MM.1S (cell line): ENCODE measurements at regions not wholly inside any gene's neighbourhood (a gene's known extent, or its start where the extent isn't known, plus 50 kb on each side); places are given as distances from the start of the nearest gene placed in this dataset.

Experiments used
- EZH2phosphoT487 ChIP-seq: fragments of 300-600 bp; sonication (generic); IDR thresholded peaks from 2 replicates; pipeline ENCODE4 v1.6.1; 2018; ENCODE audit warnings: antibody characterized with exemption, low read length
- TF ChIP-seq, protein P1 (sequence below): fragments of 300-600 bp; sonication (generic); IDR thresholded peaks from 2 replicates; pipeline ENCODE4 v1.5.1; 2016; ENCODE audit warnings: antibody characterized with exemption, low read length, mixed read lengths

DNA sequence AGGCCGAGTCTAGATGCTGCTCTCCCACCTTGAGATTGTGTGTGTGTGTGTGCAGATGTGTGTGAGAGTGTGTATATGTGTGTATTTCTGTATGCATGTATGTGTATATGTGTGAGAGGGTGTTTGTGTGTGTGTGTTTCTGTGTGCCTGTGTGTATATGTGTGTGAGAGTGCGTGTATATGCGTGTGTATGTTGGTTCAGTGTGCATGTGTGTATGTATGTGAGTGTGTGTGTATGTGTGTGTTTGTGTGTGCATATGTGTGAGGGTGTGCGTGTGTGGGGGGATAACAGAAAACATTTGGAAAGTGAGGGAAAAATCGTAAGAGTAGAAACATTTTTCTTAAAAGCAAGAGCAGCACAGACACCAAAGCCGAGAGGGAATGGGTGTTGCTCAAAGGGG lies 309.1 kb downstream of the NDUFA10 start:
- TF ChIP-seq EZH2phosphoT487 = no peak
- TF ChIP-seq, protein P1, sequence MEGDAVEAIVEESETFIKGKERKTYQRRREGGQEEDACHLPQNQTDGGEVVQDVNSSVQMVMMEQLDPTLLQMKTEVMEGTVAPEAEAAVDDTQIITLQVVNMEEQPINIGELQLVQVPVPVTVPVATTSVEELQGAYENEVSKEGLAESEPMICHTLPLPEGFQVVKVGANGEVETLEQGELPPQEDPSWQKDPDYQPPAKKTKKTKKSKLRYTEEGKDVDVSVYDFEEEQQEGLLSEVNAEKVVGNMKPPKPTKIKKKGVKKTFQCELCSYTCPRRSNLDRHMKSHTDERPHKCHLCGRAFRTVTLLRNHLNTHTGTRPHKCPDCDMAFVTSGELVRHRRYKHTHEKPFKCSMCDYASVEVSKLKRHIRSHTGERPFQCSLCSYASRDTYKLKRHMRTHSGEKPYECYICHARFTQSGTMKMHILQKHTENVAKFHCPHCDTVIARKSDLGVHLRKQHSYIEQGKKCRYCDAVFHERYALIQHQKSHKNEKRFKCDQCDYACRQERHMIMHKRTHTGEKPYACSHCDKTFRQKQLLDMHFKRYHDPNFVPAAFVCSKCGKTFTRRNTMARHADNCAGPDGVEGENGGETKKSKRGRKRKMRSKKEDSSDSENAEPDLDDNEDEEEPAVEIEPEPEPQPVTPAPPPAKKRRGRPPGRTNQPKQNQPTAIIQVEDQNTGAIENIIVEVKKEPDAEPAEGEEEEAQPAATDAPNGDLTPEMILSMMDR = no peak
